ENCODE measurements at regions not wholly inside any gene's neighbourhood (a gene's known extent, or its start where the extent isn't known, plus 50 kb on each side); places are given as distances from the start of the nearest gene placed in this dataset.

- ATAC-seq (no peak), DNase-seq (no peak)
- no peaks in the 10 kb centered on the region for H3K27me3 ChIP-seq
- no peaks in the 10 kb centered on the region for H3K4me1 ChIP-seq
- intact Hi-C loops (cut with DNase I) = no loop called here
- no peaks in the 10 kb centered on the region for H3K9me3 ChIP-seq
- TF ChIP-seq, protein P1, sequence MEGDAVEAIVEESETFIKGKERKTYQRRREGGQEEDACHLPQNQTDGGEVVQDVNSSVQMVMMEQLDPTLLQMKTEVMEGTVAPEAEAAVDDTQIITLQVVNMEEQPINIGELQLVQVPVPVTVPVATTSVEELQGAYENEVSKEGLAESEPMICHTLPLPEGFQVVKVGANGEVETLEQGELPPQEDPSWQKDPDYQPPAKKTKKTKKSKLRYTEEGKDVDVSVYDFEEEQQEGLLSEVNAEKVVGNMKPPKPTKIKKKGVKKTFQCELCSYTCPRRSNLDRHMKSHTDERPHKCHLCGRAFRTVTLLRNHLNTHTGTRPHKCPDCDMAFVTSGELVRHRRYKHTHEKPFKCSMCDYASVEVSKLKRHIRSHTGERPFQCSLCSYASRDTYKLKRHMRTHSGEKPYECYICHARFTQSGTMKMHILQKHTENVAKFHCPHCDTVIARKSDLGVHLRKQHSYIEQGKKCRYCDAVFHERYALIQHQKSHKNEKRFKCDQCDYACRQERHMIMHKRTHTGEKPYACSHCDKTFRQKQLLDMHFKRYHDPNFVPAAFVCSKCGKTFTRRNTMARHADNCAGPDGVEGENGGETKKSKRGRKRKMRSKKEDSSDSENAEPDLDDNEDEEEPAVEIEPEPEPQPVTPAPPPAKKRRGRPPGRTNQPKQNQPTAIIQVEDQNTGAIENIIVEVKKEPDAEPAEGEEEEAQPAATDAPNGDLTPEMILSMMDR (IDR thresholded peaks at IDR 0.05) = no peak
- no peak overlapping the region for H3K27ac ChIP-seq
- H3K36me3 ChIP-seq = no peaks in the 10 kb centered on the region
- H3K4me3 ChIP-seq = no peak overlapping the region
These were observed 773.6 kb upstream of the DIAPH2 start for GRCh38 chrX:95911062-95911461.

- Histone ChIP-seq H3K27me3 (no peaks in the 10 kb centered on the region), H3K9me3 (no peaks in the 10 kb centered on the region), H3K4me3 (no peak overlapping the region), H3K36me3 (no peaks in the 10 kb centered on the region), H3K4me1 (no peaks in the 10 kb centered on the region), H3K27ac (no peak overlapping the region)
- ATAC-seq (no peak), DNase-seq (no peak)
- TF ChIP-seq, protein P1 (IDR thresholded peaks at IDR 0.05) = no peak
- intact Hi-C loops (cut with DNase I) = no loop called here
These were observed 765.0 kb upstream of the DIAPH2 start for GRCh38 chrX:95919605-95920004.

- ATAC-seq (no peak), DNase-seq (no peak)
- no peaks in the 10 kb centered on the region for H3K27me3 ChIP-seq
- H3K9me3 ChIP-seq = no peaks in the 10 kb centered on the region
- intact Hi-C loops (cut with DNase I) = no loop called here
- TF ChIP-seq, protein P1 (IDR thresholded peaks at IDR 0.05) = no peak
- no peaks in the 10 kb centered on the region for H3K36me3 ChIP-seq
- H3K4me3 ChIP-seq = no peak overlapping the region
- H3K4me1 ChIP-seq = no peaks in the 10 kb centered on the region
- no peak overlapping the region for H3K27ac ChIP-seq
These were observed 739.1 kb upstream of the DIAPH2 start for GRCh38 chrX:95945528-95945927.

DNA sequence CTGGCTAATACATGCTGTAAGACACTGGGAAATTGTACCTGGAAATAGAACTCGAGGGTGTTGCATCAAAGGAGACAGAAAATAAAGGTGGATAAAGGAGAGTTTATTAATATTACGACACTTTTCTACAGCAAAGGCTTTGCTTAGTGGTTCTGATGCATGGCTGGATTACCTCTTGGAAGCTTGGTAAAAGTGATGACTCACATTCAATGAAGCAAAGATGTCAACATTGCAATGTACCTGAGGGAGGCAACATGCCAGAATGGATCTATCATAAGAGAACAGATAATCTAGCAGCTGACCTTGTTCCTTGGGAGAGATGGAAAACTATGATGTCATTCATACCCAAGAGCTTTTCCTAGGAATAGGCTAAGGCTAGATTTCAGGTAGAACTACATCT, 735.1 kb upstream of the DIAPH2 start:
- H3K4me1 ChIP-seq = no peaks in the 10 kb centered on the region
- no peaks in the 10 kb centered on the region for H3K27me3 ChIP-seq
- DNase-seq (no peak), ATAC-seq (no peak)
- no peak overlapping the region for H3K27ac ChIP-seq
- H3K9me3 ChIP-seq = no peaks in the 10 kb centered on the region
- H3K4me3 ChIP-seq = no peak overlapping the region
- intact Hi-C loops (cut with DNase I) = no loop called here
- TF ChIP-seq, protein P1 (IDR thresholded peaks at IDR 0.05) = no peak
- H3K36me3 ChIP-seq = no peaks in the 10 kb centered on the region

GRCh38 chrX:95950679-95951078, 734.0 kb upstream of the DIAPH2 start:
- Histone ChIP-seq H3K36me3 (no peaks in the 10 kb centered on the region), H3K4me3 (no peak overlapping the region), H3K4me1 (no peaks in the 10 kb centered on the region), H3K27ac (no peak overlapping the region), H3K9me3 (no peaks in the 10 kb centered on the region), H3K27me3 (no peaks in the 10 kb centered on the region)
- no peak for DNase-seq
- ATAC-seq = no peak
- intact Hi-C loops (cut with DNase I) = no loop called here
- TF ChIP-seq, protein P1 (IDR thresholded peaks at IDR 0.05) = no peak

GRCh38 chrX:95953564-95953963, 731.1 kb upstream of the DIAPH2 start:
- intact Hi-C loops (cut with DNase I) = no loop called here
- no peak overlapping the region for H3K4me3 ChIP-seq
- H3K27me3 ChIP-seq = no peaks in the 10 kb centered on the region
- DNase-seq (no peak), ATAC-seq (no peak)
- H3K36me3 ChIP-seq = no peaks in the 10 kb centered on the region
- H3K9me3 ChIP-seq = no peaks in the 10 kb centered on the region
- TF ChIP-seq, protein P1 (IDR thresholded peaks at IDR 0.05) = no peak
- H3K4me1 ChIP-seq = no peaks in the 10 kb centered on the region
- H3K27ac ChIP-seq = no peak overlapping the region

Data from upper lobe of right lung (tissue), 1 donor.